ENCODE measurements at regions not wholly inside any gene's neighbourhood (a gene's known extent, or its start where the extent isn't known, plus 50 kb on each side); places are given as distances from the start of the nearest gene placed in this dataset.
"Not testable (repeated sequence)": the region's sequence is repeated elsewhere in the genome, so short reads cannot be mapped to it uniquely, and the experiment has no call there.

GRCh38 chr3:189014526-189014925, 157.2 kb upstream of the TPRG1 start:
- H3K4me3 Mint-ChIP-seq: no peak overlapping the region
- H3K27ac ChIP-seq (ENCODE audit: low read length): no peak overlapping the region
- ATAC-seq (no peak), DNase-seq (no peak)
- H3K27ac Mint-ChIP-seq: no peak overlapping the region
- H3K4me3 ChIP-seq (ENCODE audit: low read length): no peak overlapping the region
- no peak for TF ChIP-seq CTCF (IDR thresholded peaks at IDR 0.05)
- intact Hi-C loops (cut with micrococcal nuclease): no loop called here
- no peaks in the 10 kb centered on the region for H3K27me3 ChIP-seq (ENCODE audit: control insufficient read depth, insufficient read depth, low read length)
- peaks cover 11 to 23% of the 10 kb centered on the region in 2 donors for H3K27me3 Mint-ChIP-seq (ENCODE audit: low read depth in 2 of 2)
- H3K4me1 Mint-ChIP-seq: no peaks in the 10 kb centered on the region
- H3K9me3 ChIP-seq (ENCODE audit: control insufficient read depth, insufficient read depth, low read length): peaks cover 7% of the 10 kb centered on the region
- H3K9me3 Mint-ChIP-seq: no peaks in the 10 kb centered on the region
- H3K36me3 Mint-ChIP-seq: peaks cover 7% of the 10 kb centered on the region
- H3K4me1 ChIP-seq (ENCODE audit: control insufficient read depth, insufficient read depth, low read length): no peaks in the 10 kb centered on the region
- H3K36me3 ChIP-seq (ENCODE audit: control insufficient read depth, insufficient read depth, low read length): no peaks in the 10 kb centered on the region

GRCh38 chr3:189022576-189023466, 148.9 kb upstream of the TPRG1 start:
- ATAC-seq; H3K9me3 Mint-ChIP-seq; DNase-seq; H3K27ac ChIP-seq (ENCODE audit: low read length); H3K4me1 ChIP-seq (ENCODE audit: control insufficient read depth, insufficient read depth, low read length); H3K36me3 ChIP-seq (ENCODE audit: control insufficient read depth, insufficient read depth, low read length); H3K4me3 Mint-ChIP-seq; H3K4me1 Mint-ChIP-seq; H3K36me3 Mint-ChIP-seq; H3K9me3 ChIP-seq (ENCODE audit: control insufficient read depth, insufficient read depth, low read length); H3K27me3 Mint-ChIP-seq (ENCODE audit: low read depth in 2 of 2); H3K27me3 ChIP-seq (ENCODE audit: control insufficient read depth, insufficient read depth, low read length); H3K4me3 ChIP-seq (ENCODE audit: low read length); intact Hi-C loops (cut with micrococcal nuclease); H3K27ac Mint-ChIP-seq: not testable (repeated sequence)
- WGBS (ENCODE audit: insufficient coverage): 85% methylated on average over 28 of the region's 39 CpGs

DNA sequence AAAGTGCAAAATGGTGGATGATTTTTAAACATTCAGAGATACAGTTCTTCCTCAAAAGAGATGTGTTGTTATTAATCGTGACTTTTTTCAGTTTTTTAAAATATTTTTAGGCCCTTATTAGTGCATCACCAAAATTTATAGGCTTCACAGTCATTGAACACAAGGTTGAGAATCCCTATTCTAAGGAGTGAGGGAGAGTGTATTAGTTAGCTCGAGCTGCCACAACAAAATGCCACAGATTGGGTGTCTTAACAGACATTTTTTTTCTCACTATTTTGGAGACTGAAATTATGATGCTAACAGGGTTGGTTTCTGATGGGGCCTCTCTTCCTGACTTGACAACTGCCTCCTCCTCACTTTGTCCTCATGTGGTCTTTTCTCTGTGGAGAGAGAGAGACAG, 145.9 kb upstream of the TPRG1 start:
- H3K9me3 ChIP-seq (ENCODE audit: control insufficient read depth, insufficient read depth, low read length): no peaks in the 10 kb centered on the region
- Mint-ChIP-seq H3K36me3 (no peaks in the 10 kb centered on the region), H3K4me1 (no peaks in the 10 kb centered on the region), H3K4me3 (no peak overlapping the region), H3K9me3 (no peaks in the 10 kb centered on the region), H3K27ac (no peak overlapping the region), H3K27me3 (ENCODE audit: low read depth in 2 of 2) (peaks cover 8 to 10% of the 10 kb centered on the region in 2 donors)
- intact Hi-C loops (cut with micrococcal nuclease): no loop called here
- H3K27me3 ChIP-seq (ENCODE audit: control insufficient read depth, insufficient read depth, low read length): no peaks in the 10 kb centered on the region
- no peak overlapping the region for H3K4me3 ChIP-seq (ENCODE audit: low read length)
- TF ChIP-seq CTCF (IDR thresholded peaks at IDR 0.05): no peak
- WGBS (ENCODE audit: insufficient coverage): no CpG with 5 or more reads among the region's 2 CpGs
- H3K27ac ChIP-seq (ENCODE audit: low read length): no peak overlapping the region
- ATAC-seq (no peak), DNase-seq (no peak)
- no peaks in the 10 kb centered on the region for H3K4me1 ChIP-seq (ENCODE audit: control insufficient read depth, insufficient read depth, low read length)
- H3K36me3 ChIP-seq (ENCODE audit: control insufficient read depth, insufficient read depth, low read length): no peaks in the 10 kb centered on the region

DNA sequence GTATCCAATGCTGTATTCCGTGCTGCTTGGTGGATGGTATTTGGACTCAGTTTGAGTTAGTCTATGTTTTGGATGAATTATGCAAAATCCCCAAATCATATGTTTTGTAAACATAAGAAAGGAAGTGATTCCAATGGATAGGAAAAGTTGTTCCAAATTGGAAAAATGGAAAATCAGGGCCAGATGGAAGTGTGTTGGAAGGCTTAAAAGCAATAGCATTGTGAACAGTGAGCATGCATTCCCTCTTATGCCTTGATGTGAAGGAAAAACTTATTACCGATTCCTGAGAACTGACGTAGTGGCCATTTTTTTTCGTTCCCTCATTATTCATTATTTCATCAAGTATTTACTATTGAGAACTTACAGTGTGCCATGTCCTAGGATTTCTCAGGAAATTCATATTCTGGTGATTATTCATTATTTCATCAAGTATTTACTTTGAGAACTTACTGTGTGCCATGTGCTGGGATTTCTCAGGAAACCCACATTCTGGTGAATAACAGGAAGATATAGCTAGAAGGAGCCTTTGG, 144.1 kb upstream of the TPRG1 start:
- Histone ChIP-seq H3K27me3 (ENCODE audit: control insufficient read depth, insufficient read depth, low read length) (no peaks in the 10 kb centered on the region), H3K4me1 (ENCODE audit: control insufficient read depth, insufficient read depth, low read length) (no peaks in the 10 kb centered on the region), H3K4me3 (ENCODE audit: low read length) (no peak overlapping the region), H3K36me3 (ENCODE audit: control insufficient read depth, insufficient read depth, low read length) (no peaks in the 10 kb centered on the region), H3K27ac (ENCODE audit: low read length) (no peak overlapping the region), H3K9me3 (ENCODE audit: control insufficient read depth, insufficient read depth, low read length) (no peaks in the 10 kb centered on the region)
- DNase-seq (no peak), ATAC-seq (no peak)
- TF ChIP-seq CTCF (IDR thresholded peaks at IDR 0.05): no peak
- Mint-ChIP-seq H3K4me3 (no peak overlapping the region), H3K9me3 (no peaks in the 10 kb centered on the region), H3K4me1 (no peaks in the 10 kb centered on the region), H3K36me3 (no peaks in the 10 kb centered on the region), H3K27ac (no peak overlapping the region), H3K27me3 (ENCODE audit: low read depth in 2 of 2) (peaks cover 8% of the 10 kb centered on the region in 2 donors)
- 100% methylated on average over 1 of the region's 4 CpGs for WGBS (ENCODE audit: insufficient coverage)
- intact Hi-C loops (cut with micrococcal nuclease): no loop called here

Measured in natural killer cell (primary cell).